EH (cell line): ENCODE measurements at regions not wholly inside any gene's neighbourhood (a gene's known extent, or its start where the extent isn't known, plus 50 kb on each side); places are given as distances from the start of the nearest gene placed in this dataset.
A peak's percentile ranks its signal among the peaks of the same experiment; 100 is the strongest.
"Not testable (repeated sequence)": the region's sequence is repeated elsewhere in the genome, so short reads cannot be mapped to it uniquely, and the experiment has no call there.

Experiments
- DNase-seq: peaks from one replicate; pipeline ENCODE4 v3.0.0-alpha.2; 2015; ENCODE audit warnings: low read depth

DNA sequence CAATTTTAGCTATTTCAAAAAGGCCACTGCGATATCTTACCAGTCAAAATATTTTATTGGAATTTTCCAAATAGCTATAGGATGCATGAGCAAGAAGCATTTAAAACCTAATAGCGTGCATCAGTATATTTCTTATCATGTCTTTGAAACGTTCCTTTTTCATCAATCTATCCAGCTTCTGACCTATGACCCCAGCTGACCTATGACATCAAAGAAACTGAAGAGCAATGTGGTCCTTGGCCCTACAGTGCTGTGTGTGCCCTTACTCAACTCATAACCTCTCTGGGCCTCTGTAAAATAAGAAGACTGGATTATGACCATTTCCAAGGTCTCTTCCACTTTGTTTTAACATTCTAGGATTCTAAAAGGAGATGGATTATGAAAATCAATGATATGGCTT lies 118.2 kb downstream of the ZNF22 start:
- no peak for DNase-seq

DNA sequence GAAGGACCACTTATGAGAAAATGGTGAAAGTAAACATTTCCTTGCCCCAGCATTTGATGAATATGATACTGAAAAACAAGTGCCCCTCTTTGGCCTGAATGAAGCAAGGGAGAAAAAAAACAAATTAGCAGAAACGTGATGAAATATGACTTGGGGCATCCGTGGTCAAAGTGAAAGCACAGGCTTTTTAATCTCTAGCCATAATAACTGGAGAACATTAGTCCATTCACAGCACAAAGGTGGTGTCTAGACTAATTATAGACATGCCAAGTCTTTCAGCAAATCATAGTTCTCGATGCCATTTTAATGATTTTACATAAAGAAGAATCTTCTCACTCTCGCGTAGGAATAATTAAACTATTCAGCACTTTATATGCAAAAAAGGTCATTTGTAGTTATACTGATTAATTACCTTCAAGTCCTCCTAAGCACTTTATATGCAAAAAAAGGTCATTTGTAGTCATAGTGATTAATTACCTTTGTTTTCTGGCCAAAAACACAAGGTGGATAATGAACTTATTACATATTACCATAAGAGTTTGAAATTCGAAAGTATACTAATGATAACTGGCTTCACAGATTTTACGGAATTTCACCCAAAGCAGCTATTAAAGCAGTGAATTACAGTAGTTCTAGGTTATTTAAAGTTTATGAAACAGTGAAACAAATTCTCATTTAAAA lies 121.6 kb downstream of the ZNF22 start:
- not testable (repeated sequence) for DNase-seq

DNA sequence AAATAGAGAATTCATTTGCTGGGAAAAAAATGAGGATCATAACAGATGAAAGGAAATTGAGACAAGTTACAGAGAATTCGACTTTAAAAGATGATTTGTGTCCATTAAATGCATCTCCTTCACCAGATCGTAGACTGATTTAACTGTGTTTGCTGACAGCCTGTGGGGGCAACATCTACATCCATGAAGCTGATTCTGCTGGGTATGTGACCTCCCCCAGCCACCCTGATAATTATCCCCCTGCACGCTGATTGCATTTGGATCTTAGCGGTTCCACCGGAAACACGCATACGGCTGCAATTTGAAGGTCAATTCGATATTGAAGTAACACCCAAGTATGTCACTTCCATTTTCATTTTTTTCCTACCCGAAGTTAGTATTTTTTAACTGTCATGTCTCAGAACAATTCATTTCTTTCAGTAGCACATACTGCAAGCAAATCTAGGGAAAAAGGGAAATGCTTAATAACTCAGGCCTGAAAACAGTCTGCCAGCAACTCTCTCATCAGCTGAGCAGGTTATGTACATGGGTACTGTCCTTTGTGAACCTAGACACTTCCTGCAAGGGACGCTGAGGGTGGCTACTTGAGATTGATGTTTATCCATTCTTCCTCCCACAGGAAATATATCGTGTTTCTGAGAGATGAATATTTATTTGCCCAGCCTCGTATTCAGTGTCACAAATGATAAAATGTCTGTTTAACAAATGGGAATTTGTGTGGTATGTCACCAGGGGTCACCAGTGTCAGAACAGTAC lies 134.9 kb downstream of the ZNF22 start:
- DNase-seq: no peak

DNA sequence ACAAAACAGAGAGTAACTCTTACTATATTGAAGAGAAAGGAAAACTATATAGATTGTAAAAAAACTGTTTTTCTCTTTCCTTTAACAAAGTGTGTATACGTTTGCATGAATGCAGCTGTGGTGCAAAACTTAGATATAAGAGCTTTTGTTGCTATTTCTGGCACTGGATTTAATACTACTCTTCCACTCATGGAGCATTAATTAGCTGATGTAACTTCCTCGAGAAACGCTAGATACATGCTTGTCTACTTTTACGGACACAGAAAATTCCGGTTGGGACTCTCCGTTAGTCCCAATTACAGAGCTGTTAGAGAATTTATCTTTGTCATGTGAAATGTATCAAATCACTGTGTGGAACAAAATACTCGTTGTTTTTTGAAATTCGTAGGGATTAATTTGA lies 135.5 kb downstream of the ZNF22 start:
- no peak for DNase-seq

DNA sequence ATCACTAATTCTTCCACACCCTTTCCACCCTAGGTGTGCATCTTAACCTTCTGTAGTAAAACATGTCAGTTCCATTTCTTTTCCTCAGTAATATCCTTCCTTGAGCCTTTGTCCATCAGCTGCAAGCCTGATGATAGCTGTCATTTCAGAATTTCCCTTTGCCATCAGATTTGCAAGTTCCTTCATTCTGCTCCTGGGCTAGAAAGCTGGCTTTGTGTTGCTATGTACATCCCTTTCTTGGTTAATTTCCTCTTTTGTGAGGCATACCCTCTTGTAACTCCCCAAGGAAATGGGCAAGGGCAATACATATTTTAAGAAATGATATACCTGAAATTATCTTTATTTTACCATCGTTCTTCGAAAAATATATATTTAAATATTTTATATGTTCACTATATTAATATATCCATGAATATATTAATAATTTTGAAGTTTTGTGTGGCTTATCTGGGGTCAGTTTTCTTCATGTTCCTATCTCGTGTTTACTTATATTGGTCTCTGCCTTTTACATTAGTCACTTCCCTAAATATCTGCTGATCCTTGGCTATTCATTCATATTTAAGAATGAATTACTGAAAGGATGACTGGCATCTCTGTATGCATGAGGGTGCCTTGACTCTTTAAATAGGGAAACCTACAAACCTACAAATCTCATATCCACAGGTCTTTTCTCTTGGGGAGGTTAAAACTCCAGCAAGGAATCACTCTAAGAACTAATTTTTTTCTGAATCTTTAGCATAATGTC lies 143.8 kb downstream of the ZNF22 start:
- DNase-seq: no peak

DNA sequence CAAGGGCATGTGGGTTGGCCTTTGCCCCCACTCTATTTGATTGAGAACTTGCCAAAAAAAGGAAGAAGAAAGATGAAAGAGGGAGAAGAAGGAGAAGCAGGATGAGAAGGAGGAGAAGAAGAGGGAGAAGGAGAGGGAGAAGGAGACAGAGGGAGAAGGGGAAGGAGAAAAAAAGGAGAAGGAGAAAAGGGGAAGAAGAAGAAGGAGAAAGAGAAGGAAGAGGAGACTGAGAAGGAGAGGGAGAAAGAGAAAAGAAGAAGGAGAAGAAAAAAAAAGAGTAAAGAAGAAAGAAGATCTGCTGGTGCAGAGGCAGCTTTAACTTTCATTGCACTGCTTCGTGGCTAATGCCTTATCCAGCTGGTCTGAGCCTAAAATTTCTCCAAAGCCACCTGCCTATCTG lies 144.4 kb downstream of the ZNF22 start:
- not testable (repeated sequence) for DNase-seq

DNA sequence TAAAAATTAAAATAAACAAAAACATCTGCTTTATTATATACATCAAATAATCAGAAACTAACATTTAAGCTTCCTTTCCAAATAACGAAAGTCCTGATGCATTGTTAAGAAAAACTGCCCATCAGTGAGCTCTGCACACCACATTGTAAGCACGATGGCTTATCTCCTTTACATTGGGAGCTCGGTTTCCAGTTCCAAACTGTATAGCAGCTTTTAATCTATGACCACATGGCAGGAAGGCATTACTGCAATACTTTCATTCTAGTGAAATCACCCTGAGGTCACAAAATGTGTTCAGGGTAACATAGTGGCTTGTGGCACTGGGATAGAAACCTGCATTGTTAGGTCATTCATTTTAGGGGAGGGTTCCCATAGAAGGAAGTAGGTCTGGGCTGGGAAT lies 146.3 kb downstream of the ZNF22 start:
- no peak for DNase-seq

DNA sequence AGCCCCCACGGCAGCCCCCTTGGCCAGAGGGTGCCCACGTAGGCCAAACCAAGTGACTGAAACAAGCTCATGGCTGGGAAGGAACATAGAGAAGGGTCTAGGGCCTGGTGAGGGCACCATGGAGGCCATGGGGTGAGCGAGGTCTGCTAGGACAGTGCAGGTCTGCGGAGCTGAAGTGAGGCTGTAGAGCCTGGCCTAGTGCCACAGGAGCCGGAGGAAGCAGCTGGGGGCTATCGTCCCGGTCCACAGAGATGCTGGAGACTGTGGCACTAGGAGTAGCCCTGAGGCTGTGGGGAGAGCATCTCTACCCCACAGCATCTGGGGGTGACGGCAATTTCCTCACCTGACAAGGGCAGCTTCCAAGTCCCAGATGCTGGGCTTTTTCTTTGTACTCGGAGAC lies 150.3 kb downstream of the ZNF22 start:
- no peak for DNase-seq

DNA sequence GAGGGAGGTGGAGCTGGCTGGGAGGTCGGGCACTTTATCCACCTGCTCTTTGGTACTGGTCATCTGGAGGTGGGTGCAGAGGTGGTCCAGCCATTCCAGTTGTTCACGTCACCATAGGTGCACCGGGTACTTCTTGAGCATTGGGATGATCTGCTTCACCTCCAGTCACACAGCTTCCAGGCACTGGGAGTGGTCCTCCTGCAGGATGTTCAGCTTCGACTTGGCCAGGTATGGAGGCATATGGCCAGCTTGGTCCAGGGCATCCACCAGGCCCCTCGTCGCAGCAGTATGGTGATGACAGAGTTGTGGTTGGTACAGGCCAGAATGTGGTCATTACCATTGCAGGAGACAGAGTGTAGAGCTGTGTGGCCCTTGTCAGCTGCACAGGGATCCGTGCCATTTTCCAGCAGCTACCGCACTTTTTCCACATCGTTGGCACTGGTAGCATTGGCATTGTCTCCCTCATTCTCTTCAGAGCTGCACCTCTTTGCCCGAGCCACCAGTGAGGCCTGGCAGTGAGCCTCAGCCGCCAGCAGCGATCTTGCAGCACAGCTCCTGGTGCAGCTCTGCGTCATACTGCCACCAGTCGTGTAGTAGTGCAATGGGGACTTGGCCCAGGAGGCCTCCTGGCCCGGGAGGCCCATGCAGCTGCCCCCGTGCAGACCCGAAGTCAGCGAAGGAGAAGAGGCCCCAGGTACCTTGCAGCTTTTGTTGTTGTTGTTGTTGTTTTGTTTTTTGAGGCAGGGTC lies 150.9 kb downstream of the ZNF22 start:
- DNase-seq: no peak

DNA sequence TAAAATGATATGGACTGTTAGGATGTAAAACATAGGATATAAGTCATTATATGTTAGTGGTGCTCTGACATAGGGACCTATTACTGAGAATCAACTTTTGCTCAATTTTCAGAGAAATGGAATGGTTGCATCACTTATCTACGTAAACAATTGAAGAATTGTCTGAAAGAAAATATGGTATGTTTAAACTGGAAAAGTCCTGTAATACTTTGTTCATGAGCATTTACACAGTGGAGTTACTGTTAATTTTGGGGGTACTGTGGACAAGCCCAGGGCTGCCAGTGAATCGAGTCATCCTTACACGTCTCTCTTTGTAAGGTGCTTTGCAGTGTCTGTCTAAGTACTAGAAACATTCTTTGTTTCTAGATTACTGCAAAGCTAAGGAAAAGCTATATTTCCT lies 152.0 kb downstream of the ZNF22 start:
- no peak for DNase-seq

DNA sequence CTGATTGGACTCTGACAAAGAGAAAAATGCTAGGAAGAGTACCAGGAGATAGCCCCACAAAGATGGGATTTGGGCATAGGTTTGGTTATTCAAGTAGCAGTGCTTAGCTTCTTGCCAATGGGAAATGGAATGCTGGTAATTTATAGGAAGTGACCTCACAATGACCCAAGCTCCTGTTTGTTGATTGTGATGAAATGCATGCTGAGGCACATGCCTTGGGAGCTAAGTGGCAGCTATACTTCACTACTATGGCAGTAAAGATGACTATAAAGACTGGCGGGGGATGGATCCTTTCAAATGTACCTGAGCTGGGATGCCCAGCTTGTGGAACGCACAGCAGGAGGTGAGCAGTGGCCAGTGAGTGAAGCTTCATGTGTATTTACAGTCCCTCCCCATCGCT lies 153.8 kb downstream of the ZNF22 start:
- DNase-seq: peak; percentile 1

DNA sequence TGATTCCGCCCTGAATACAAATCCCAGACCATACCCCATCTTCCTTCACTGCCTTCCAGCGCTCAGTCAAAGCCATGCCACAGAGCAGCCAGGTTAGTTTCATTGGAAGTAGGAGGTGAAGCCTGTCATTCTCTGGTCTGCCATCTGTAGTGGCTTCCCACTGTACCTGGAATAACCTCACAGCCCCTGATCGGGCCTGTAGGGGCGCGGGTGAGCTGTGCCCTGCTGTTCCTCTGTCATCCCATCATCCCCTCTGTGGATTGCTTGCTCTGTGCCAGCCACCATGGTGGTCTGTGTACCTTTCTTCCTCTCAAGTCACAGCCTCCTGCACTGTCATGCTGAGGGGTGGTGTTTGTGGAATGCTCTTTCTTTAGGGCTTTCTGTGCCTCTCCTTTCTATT lies 155.1 kb downstream of the ZNF22 start:
- no peak for DNase-seq

DNA sequence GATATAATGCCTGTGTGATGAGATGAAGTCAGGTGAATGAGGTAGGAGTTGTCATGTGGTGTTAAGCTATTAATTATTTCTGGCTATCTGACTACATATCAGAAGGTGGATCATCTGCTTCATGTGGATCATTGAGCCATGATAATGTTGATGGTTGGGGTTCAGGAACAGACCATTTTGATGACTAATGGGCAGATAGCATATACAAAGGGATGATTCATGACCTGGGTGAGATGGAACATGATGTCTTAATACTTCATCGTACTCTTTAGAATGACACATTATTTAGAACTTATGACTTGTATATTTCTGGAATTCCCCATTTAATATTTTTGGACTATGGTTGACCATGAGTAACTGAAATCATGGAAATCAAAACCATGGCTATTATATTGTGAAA lies 155.1 kb downstream of the OR13A1 start:
- peak; percentile 15 for DNase-seq

DNA sequence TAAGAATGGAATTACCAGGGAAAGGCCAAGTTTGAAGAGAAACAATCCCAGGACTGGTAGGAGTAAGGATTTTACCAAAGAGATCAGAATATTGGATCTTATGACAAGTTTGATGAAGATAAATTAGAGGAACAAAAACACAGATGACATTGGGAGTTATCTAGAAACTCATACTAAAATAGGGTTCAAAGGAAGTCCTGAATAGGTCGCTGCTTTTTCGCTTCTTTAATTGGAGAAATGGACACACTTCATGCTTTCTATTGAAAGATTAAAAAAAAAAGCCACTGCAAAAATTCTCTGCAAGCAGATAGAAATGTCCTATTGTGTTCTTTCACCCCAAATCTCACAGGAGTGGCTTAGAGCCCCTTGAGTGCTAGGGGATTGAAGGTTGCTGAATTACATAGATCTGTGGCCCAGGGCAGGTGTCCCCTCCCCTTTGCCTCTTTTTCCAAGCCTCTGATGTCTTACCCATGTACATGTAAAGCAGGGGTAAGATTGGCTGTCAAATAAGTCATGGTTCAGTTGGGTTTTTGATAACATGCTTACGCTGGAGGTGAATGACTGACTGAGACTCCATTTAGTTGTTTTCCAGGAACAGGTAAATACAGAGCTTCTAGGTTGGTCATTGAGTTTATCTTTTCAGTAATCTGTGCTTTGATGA lies 152.0 kb downstream of the OR13A1 start:
- DNase-seq: no peak

DNA sequence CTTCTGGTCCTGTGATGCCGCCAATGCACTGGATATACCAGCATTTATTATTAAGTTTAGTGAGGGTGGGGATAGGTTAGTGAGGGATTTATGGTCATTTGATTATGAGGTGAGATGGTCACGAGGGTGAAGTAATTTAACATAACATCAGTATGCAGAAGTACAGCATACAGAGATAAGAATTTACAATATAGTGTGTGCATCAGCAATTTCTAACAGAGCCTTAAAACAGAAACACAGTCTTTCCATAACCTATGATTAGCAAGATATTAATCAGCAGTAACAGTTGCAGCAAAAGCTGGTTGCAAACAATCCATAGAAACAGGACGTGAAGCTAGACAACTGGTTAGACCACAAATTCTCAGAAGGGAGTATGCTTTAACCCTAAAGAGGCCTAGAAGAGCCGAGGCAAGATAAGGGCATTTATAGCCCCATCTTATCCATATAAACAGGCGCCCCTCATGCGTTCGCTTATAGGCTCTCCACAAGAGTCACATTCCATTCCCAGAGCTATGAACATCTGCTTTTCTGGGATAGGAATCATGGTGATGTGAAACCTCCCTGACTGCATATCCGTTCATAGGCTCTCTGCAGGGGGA lies 139.8 kb downstream of the OR13A1 start:
- DNase-seq: not testable (repeated sequence)

DNA sequence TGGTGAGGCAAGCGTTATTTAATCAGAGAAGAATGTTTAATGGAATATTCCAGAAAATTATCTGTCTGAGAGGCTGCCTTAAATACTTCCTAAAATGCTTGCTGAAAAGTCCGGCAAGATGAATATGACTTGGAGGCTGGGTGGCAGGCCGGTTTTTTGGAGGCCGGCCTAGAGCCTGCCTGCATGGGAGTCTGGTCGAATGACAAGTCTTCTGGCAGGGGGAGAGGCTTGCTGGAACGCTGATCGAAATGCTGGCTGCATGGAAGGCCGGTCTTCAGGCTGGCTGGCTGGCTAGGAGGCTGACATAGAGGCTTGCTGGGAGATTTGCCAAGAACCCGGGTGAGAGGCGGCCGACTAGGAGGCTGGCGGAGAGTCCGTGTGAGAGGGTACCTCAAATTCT lies 135.7 kb downstream of the OR13A1 start:
- no peak for DNase-seq

DNA sequence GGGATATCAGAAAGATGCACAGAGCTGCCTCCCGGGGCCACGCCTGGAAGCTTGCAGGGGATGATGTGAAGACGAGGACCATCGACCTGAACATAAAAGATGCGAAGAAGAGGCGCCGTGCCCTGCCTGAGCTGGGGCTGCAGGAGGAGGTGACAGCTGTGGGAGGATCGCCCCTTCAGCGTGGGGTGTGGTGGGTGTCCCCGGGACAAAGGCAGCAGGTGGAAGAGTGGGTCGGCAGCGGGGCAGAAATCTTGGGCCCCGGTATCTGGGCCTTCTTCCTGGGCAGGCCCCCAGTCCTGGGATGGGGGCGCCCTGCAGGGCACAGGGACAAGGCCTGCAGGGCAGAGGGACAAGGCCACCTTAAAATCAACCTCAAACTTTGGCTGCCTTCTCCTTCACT lies 134.9 kb downstream of the OR13A1 start:
- DNase-seq: no peak

DNA sequence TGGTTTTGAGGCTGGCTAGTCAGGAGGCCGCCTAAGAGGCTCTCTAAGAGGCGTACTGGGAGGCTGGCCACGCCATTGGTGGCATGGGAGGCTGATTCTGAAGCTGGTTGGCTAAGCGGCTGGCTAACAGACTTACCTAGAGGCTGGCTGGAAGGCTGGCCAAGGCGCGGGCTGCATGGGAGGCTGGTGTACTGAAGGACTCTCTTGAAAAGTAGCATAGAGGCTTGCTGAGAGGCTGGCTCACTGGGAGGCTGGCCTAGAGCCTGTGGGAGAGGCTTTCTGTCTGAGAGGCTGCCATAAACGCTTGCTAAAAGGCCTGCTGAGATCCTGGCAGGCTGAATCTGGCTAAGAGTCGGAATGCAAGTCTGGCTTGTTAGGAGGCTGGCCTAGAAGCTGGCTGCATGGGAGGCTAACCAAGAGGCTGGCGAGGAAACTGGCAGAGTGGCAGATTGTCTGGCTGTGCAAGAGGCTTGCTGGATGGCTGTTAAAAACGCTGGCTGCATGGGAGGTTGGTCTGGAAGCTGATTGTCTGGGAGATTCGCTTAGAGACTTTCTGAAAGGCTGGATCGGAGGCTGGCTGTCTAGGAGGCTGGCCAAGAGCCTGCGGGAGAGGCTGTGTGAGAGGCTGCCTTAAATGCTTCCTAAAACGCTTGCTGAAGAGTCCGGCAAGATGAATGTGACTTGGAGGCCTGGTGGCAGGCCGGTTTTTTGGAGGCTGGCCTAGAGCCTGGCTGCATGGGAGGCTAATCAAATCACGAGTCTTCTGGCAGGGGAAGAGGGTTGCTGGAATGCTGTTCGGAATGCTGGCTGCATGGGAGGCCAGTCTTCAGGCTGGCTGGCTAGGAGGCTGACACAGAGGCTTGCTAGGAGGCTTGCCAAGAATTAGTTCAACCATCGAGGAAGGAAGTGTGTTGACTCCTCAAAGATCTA lies 134.2 kb downstream of the OR13A1 start:
- DNase-seq: peak; percentile 59

DNA sequence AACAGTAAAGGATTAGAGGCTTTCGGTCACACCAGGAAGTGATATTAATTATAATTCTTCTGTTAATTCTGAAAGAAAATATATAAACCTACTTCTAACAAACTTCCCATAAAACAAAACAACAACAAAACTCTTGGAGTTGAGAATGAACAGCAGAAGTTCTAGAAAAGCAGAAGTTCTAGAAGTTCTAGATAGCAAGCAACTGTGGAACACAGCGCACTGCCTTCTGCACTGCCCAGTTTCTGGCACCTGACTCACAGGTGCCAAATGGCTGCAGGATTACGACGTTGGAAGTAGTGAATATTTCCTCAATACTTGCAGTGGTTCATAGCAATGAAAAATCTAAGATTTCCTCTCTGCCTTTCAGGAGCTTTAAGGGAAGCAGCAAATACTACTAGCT lies 132.2 kb downstream of the OR13A1 start:
- no peak for DNase-seq

DNA sequence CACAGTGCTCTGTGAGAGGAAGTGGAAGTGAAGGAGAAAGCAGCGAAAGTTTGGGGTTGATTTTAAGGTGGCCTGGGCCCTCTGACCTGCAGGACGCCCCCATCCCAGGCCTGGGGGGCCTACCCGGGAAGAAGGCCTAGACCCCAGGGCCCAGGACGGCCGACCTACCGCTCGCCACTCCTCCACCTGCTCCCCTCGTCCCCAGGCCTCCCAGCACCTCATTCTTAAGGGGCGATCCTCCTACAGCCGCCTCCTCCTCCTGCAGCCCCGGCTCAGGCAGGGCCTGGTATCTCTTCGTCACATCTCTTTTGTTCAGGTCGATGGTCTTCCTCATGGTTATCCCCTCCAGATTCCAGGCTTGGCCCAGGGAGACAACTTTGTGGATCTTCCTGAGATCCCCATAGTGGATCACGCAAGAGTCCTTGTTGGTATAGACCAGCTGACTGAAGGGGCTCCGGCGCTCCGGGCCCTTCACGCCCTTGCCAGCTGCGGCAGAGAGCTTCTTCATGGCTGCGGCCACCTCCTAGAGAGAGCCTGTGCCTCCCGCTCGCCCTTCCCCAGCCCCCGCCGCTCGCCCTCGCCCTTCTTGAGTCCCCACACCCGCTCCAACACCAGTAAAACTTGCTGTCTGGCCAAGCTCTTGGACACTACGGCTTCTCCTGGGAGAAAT lies 117.5 kb downstream of the OR13A1 start:
- DNase-seq: no peak
